ENCODE measurements at regions not wholly inside any gene's neighbourhood (a gene's known extent, or its start where the extent isn't known, plus 50 kb on each side); places are given as distances from the start of the nearest gene placed in this dataset.
A peak's percentile ranks its signal among the peaks of the same experiment; 100 is the strongest.
"Not testable (repeated sequence)": the region's sequence is repeated elsewhere in the genome, so short reads cannot be mapped to it uniquely, and the experiment has no call there.

DNA sequence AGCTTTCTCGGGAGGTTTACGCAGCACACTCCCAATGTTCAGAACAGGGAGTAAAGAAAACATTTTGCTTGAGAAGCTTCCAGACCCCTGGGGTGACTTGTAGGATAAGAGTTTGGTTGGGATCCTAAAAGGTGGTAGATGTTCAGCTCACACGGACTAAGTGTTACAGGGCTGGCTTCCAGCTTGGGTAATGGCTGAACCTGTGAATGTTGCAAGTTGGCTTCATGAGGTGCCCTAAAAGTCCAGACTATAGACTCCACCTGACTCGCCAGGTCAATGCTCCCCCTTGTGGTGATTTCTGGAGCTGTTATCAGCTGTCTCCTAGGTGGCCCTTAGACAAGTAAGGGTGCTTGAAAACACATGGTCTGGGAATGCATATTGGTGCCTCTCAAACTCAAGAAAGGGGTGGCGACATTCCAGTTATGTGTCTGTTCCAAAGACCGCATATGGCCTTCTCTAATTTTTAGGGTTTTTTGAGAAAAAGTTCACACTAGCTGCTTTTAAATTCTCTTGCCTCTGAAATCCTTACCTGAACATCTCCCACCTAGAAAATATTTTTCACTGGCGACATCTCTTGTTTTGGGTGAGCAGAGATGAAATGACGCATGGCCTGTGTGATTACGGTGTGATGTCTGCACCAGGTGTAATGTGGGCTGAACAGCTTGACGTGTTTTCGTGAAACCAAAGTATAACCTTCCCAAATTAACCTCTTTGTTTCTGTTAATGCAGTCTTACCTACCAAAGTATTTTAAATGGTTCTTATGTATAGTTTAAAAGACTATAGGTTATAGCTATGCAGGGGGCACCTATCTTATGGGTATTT is 175.7 kb upstream of the KBTBD8 start:
- DNase-seq (ENCODE audit: insufficient read length, low spot score) (peak; percentile 31), FAIRE-seq (peak; percentile 94)
- TF ChIP-seq POLR2A (IDR thresholded peaks at IDR 0.05; ENCODE audit: low read depth, low read length), result no peak

DNA sequence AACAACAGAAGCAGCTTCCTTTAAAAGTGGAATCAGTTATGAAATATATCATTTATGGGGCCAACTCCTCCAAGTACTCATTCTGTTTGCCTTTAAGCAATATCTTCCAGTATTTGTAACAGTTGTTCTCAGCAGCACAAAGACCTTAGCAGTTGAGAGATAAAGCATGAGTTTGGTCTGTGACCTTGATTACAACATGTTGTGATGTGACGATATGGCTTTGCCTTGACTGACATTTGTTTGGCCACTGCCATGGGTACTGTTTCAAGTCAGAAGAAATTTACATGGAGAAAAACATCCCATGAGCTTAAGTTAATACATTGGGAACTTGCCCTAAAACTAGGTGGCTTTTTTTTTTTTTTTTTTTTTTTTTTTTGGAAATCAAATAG is 175.1 kb upstream of the KBTBD8 start:
- FAIRE-seq (no peak), DNase-seq (ENCODE audit: insufficient read length, low spot score) (no peak)
- no peak for TF ChIP-seq POLR2A (IDR thresholded peaks at IDR 0.05; ENCODE audit: low read depth, low read length)

DNA sequence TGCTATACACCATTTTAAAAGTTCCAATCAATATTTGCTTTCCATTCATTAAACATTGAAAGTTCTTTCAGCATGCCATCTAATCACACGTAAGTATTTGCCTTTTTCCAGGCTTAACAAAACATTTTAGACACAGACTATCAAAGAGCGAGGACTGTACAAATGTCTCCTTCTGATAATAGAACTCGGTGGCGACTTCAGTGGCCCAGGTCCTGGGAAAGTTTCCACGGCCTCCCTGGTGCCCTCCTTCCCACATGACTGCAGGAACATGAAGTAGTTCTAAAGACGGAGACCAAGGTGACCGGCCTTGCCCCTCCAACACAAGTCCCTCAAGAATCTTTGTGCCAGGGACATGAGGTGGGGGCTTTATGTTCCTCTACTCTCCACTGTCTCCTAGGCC is 174.6 kb upstream of the KBTBD8 start:
- TF ChIP-seq POLR2A (IDR thresholded peaks at IDR 0.05; ENCODE audit: low read depth, low read length), result no peak
- DNase-seq (ENCODE audit: insufficient read length, low spot score) (no peak), FAIRE-seq (no peak)

DNA sequence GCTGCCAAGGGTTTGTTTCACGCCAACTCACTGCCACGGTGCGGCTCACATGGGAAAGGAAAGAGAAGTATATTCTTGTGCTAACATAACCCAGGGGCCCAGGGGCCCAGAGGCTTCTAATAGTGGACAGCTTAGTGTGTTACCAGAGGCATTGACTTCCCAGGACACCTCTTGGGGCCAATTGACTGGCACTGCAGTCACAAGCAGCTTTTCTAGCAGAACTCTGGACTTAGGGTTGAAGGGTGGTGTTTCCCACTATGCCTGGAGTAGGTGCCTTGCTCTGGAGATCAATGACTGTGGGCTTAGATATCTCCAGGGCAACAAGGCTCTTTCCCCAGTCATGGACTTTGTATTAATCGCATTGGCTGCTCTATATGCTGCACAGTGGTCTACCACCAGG is 172.7 kb upstream of the KBTBD8 start:
- FAIRE-seq, result no peak
- no peak for TF ChIP-seq POLR2A (IDR thresholded peaks at IDR 0.05; ENCODE audit: low read depth, low read length)
- DNase-seq (ENCODE audit: insufficient read length, low spot score), result no peak

DNA sequence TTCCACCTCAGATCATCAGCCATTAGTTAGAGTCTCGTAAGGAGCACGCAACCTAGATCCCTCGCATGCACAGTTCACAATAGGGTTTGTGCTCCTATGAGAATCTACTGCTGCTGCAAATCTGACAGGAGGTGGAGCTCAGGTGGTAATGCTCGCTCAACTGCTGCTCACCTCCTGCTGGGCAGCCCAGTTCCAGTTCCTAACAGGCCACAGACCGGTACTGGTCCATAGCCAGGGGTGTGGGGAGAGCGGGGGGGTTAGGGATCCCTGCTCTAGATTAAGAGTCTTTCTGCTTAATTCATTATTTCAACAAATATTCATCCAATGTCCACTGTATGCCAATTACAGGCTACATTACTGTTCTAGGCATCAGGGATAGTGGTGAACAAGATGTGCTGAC is 170.4 kb upstream of the KBTBD8 start:
- no peak for FAIRE-seq
- no peak for DNase-seq (ENCODE audit: insufficient read length, low spot score)
- no peak for TF ChIP-seq POLR2A (IDR thresholded peaks at IDR 0.05; ENCODE audit: low read depth, low read length)

DNA sequence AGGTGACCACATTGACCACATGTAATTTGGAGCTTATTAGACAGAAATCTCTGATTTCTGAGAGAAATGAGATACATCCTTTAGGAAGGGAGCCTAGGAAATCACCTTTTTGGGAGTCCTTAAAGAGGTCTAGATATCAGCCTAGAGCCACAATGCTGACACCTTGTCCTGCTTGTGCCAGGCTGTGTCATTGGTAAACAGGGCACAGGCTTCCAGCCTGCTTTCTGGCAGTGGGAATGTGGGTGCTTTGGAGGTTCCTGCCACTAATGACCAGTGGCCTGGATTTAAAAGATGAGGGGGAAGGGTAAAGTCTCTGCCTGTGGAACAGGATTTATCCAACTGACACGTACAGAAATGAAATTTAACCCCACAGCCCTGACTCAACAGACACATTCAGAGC is 169.8 kb upstream of the KBTBD8 start:
- no peak for TF ChIP-seq POLR2A (IDR thresholded peaks at IDR 0.05; ENCODE audit: low read depth, low read length)
- FAIRE-seq (no peak), DNase-seq (ENCODE audit: insufficient read length, low spot score) (no peak)

DNA sequence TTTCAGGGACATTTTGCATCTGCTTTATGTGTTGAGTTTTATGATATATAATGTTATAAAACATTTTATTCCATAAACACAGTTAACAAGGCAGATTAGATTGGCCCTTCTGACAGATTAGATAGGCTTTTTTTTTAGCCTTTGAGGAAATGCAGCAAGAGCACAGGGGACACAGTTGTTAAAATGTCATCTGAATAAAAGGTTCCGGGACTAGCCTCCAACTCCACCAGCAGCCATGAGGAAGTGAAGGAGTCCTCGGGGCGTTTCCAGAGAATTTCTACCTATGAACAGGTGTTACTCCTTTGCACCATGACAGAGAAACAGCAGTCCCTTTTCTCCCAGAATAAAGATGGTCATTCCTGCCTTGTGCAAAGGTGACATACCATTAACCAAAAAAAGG is 167.8 kb upstream of the KBTBD8 start:
- no peak for DNase-seq (ENCODE audit: insufficient read length, low spot score)
- no peak for TF ChIP-seq POLR2A (IDR thresholded peaks at IDR 0.05; ENCODE audit: low read depth, low read length)
- no peak for FAIRE-seq

DNA sequence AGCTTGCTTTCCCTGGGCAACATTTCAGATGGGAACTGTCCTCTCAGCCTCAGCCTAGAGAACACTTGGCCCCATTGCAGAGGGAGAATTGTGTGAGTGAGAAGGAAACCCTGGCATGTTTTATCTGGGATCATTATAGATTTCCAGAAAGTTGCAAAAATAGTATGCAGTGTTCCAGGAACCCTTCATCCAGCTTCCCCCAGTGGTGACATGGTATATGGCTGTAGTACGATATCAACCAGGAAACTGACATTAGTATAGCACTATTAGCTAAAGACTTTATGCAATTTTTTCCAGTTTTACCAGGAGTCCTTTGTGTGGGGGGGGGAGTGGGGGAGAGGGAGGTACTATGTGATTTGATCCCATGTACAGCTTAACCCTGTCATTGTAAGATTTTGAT is 166.2 kb upstream of the KBTBD8 start:
- TF ChIP-seq POLR2A (IDR thresholded peaks at IDR 0.05; ENCODE audit: low read depth, low read length), result no peak
- DNase-seq (ENCODE audit: insufficient read length, low spot score), result no peak
- no peak for FAIRE-seq

DNA sequence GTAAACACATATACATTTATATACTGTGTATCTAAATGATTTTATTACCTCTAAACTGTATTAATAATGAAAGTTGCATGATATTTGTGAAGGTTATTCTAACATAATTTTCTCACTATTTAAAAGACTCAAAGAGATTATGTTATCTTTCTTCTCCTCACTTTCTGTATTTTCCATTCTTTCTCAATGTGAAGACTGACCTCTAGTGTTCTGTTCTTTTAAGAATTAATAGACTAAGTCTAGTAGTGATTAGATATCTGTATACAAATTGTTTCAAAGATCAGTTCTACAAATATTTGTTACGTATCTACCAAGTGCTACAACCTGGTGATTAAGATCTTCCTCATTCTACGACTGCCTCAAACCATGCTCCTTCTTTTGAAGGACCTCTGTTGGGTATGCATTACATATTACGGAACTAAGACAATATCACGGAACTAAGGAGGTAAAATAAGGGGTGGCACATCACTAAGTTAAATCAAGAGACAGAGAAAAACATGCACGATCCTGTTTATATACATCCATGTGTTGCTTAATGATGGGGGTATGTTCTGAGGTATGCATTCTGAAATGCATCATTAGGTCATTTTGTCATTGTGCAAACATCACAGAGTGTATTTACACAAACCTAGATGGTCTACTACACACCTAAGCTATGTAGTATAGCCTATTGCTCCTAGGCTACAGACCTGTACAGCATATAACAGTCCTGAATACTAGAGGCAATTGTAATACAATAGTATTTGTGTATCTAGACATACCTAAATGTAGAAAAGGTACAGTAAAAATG is 161.5 kb upstream of the KBTBD8 start:
- TF ChIP-seq POLR2A (IDR thresholded peaks at IDR 0.05; ENCODE audit: low read depth, low read length), result no peak
- no peak for FAIRE-seq
- no peak for DNase-seq (ENCODE audit: insufficient read length, low spot score)

DNA sequence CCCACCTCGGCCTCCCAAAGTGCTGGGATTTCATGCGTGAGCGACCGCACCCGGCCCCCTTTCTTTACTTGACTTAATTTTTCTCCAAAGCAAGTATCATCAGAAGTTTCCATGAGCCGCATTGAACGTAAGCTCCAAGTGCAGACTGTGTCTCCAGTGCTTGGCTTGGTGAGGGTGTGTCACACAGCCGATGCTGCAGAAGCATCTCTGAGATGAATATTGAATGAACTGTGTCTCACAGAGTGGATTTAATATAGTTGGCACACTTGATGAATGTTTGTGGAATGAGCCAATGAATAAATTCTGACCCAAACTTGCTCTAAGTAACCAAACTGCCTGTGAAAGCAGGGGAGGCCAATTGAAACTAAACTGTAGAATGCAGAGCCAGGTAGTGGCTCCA is 159.4 kb upstream of the KBTBD8 start:
- DNase-seq (ENCODE audit: insufficient read length, low spot score), result no peak
- no peak for TF ChIP-seq POLR2A (IDR thresholded peaks at IDR 0.05; ENCODE audit: low read depth, low read length)
- no peak for FAIRE-seq

DNA sequence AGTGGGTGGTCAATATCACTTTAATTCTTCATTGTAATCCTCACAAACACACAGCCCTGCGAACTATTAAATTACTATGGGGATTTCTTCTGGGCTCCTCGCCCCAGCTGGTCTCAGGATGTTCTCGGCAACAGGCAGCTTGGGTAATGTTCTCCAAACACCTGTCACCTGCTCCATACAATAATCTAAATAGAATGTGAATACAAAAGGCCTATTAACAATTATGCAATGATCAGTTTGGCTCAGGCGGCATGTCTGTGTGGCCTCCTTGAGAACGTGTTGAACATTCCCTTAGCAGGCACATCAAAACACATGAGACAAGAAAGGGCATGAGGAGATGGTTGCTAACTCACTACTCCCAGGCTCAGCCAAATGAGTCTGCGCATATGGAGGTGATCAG is 158.6 kb upstream of the KBTBD8 start:
- FAIRE-seq (no peak), DNase-seq (ENCODE audit: insufficient read length, low spot score) (no peak)
- no peak for TF ChIP-seq POLR2A (IDR thresholded peaks at IDR 0.05; ENCODE audit: low read depth, low read length)

DNA sequence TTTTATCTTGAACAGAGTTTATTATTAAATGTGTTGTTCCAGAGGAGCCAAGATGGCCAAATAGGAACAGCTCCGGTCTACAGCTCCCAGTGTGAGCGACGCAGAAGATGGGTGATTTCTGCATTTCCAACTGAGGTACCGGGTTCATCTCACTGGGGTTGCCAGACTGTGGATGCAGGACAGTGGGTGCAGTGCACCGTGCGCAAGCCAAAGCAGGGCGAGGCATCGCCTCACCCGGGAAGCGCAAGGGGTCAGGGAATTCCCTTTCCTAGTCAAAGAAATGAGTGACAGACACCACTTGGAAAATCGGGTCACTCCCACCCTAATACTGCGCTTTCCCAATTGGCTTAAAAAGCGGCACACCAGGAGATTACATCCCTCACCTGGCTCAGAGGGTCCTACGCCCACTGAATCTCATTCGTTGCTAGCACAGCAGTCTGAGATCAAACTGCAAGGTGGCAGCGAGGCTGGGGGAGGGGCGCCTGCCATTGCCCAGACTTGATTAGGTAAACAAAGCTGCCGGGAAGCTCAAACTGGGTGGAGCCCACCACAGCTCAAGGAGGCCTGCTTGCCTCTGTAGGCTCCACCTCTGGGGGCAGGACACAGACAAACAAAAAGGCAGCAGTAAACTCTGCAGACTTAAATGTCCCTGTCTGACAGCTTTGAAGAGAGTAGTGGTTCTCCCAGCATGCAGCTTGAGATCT is 155.2 kb upstream of the KBTBD8 start:
- DNase-seq (ENCODE audit: insufficient read length, low spot score); FAIRE-seq: not testable (repeated sequence)

DNA sequence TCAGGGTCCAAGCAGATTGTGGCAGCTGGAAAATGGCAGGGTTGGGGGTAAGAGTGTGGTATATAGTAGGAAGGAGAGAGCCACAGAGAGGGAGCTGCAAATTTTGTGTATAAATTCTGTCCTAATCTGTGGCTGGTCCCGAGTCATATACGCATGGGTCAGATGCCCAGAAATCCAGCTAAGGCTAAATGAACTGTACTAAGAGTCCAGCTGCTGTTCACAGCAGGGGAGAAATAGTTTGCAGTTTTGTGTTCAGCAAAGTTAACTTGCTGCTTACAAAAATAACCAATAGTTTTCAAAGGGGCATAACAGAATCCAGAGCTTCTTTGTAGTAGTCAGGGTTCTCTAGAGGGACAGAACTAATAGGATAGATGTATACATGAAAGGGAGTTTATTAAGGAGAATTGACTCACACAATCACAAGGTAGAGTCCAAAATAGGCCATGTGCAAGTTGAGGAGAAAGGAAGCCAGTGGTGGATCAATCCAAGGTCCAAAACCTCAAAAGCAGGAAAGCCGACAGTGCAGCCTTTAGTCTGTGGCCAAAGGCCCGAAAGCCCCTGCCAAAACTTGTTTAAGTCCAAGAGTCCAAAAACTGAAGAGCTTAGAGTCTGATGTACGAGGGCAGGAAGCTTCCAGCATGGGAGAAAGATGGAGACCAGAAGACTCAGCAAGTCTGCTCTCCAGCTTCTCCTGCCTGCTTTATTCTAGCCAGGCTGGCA is 146.1 kb upstream of the KBTBD8 start:
- TF ChIP-seq POLR2A (IDR thresholded peaks at IDR 0.05; ENCODE audit: low read depth, low read length), result no peak
- DNase-seq (ENCODE audit: insufficient read length, low spot score) (no peak), FAIRE-seq (no peak)

Data from H54 (cell line).